Adrenal gland (tissue), 5 donors: ENCODE measurements at regions not wholly inside any gene's neighbourhood (a gene's known extent, or its start where the extent isn't known, plus 50 kb on each side); places are given as distances from the start of the nearest gene placed in this dataset.

Experiments
- CTCF ChIP-seq, 6 experiments: fragments of 450-650 bp in 4 of 6; fragments of 200-600 bp in 2 of 6; sonication (generic) in 1 of 6; IDR thresholded peaks; 1 replicate in 5 of 6; 2 replicates in 1 of 6; pipeline versions ENCODE4 v1.5.1 to v1.8.0; 2016 to 2021; ENCODE audit warnings: antibody characterized with exemption in 6 of 6, mild to moderate bottlenecking in 2 of 6, moderate library complexity in 1 of 6
- POLR2A ChIP-seq, 2 donors: fragments of 450-650 bp; IDR thresholded peaks; one replicate each; pipeline ENCODE4 v1.6.1; 2017; ENCODE audit warnings: antibody characterized with exemption in 2 of 2, mild to moderate bottlenecking in 2 of 2, moderate library complexity in 1 of 2
- donor health status: DM: no; HTN: no; CAD: no.

DNA sequence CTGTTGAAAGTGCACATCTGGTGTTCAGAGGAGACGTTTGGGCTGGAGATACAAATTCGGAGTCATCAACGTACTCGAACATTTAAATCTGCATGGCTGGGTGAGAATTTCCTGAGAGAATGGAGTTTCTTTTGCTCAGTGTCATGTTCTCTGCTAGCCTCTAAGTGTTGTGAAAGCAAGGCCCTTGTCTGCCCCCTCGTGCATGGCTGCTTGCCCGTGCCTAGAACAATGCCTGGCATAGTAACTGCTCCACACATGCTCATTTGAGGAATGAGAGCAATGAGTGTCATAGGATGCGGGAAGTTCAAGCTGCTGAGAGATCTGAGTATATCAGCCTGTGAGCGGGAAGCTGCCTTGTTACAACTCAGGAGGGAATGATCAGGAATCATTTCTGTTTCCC is 171.1 kb upstream of the CSF3R start:
- no peak for TF ChIP-seq POLR2A (IDR thresholded peaks at IDR 0.05)
- no peak for TF ChIP-seq CTCF (IDR thresholded peaks at IDR 0.05)
